SK-N-SH treated with all-trans-retinoic acid at 6 μM for 48 hours (cell line): ENCODE measurements at regions not wholly inside any gene's neighbourhood (a gene's known extent, or its start where the extent isn't known, plus 50 kb on each side); places are given as distances from the start of the nearest gene placed in this dataset.

ENCODE experiments used
- ATAC-seq: fragments of 200-7000 bp; cut with Tn5 transposase; 3 replicates; pipeline ENCODE4 v1.9.1; 2020; ENCODE audit warnings: mild to moderate bottlenecking, moderate library complexity
- ARNTL ChIP-seq: fragments of 450-650 bp; formaldehyde crosslinking; IDR thresholded peaks from 2 replicates; pipeline ENCODE4 v1.5.0; 2020; ENCODE audit warnings: low read depth, mild to moderate bottlenecking, moderate library complexity, borderline replicate concordance
- CSDC2 ChIP-seq: fragments of 250-450 bp; sonication (Bioruptor Pico); IDR thresholded peaks from 2 replicates; pipeline ENCODE4 v1.5.0; 2020; ENCODE audit warnings: mild to moderate bottlenecking, moderate library complexity
- ESRRG ChIP-seq: fragments of 250-450 bp; sonication (Bioruptor Pico); IDR thresholded peaks from 2 replicates; pipeline ENCODE4 v1.6.1; 2021; ENCODE audit warnings: mild to moderate bottlenecking
- GLIS3 ChIP-seq: fragments of 250-450 bp; sonication (Bioruptor Pico); IDR thresholded peaks from 2 replicates; pipeline ENCODE4 v1.5.0; 2020; ENCODE audit warnings: mild to moderate bottlenecking, moderate library complexity
- ISL1 ChIP-seq: fragments of 250-450 bp; sonication (Bioruptor Pico); IDR thresholded peaks from 2 replicates; pipeline ENCODE4 v2.1.2; 2022; ENCODE audit warnings: mild to moderate bottlenecking, moderate library complexity
- OSR1 ChIP-seq: fragments of 250-450 bp; sonication (Bioruptor Pico); IDR thresholded peaks from 2 replicates; pipeline ENCODE4 v1.8.0; 2022; ENCODE audit warnings: moderate library complexity, mild to moderate bottlenecking, inconsistent platforms
- PPARA ChIP-seq: fragments of 250-450 bp; sonication (Bioruptor Pico); IDR thresholded peaks from 2 replicates; pipeline ENCODE4 v1.5.0; 2020; ENCODE audit warnings: mild to moderate bottlenecking, borderline replicate concordance
- RARB ChIP-seq: fragments of 250-450 bp; sonication (Bioruptor Pico); IDR thresholded peaks from 2 replicates; pipeline ENCODE4 v1.8.0; 2021; ENCODE audit warnings: mild to moderate bottlenecking, moderate library complexity
- SNAI2 ChIP-seq: fragments of 250-450 bp; sonication (Bioruptor Pico); IDR thresholded peaks from 2 replicates; pipeline ENCODE4 v1.5.0; 2020; ENCODE audit warnings: mild to moderate bottlenecking, moderate library complexity
- TCF4 ChIP-seq: fragments of 250-450 bp; sonication (Bioruptor Pico); IDR thresholded peaks from 2 replicates; pipeline ENCODE4 v1.8.0; 2021; ENCODE audit warnings: mild to moderate bottlenecking, moderate library complexity, borderline replicate concordance
- TOX ChIP-seq: fragments of 250-450 bp; sonication (Bioruptor Pico); IDR thresholded peaks from 2 replicates; pipeline ENCODE4 v1.8.0; 2021; ENCODE audit warnings: mild to moderate bottlenecking, moderate library complexity, borderline replicate concordance
- ZC3H10 ChIP-seq: fragments of 250-450 bp; sonication (Bioruptor Pico); IDR thresholded peaks from 2 replicates; pipeline ENCODE4 v1.5.1; 2021; ENCODE audit warnings: mild to moderate bottlenecking, moderate library complexity
- ZFP3 ChIP-seq: fragments of 250-450 bp; sonication (Bioruptor Pico); IDR thresholded peaks from 2 replicates; pipeline ENCODE4 v1.5.0; 2020; ENCODE audit warnings: mild to moderate bottlenecking, moderate library complexity
- ZFP30 ChIP-seq: fragments of 450-650 bp; formaldehyde crosslinking; IDR thresholded peaks from 2 replicates; pipeline ENCODE4 v1.5.0; 2022; ENCODE audit warnings: mild to moderate bottlenecking, moderate library complexity
- ZNF565 ChIP-seq: fragments of 450-650 bp; formaldehyde crosslinking; conservative IDR thresholded peaks from 2 replicates; pipeline ENCODE4 v1.5.0; 2020; ENCODE audit warnings: low read depth, mild to moderate bottlenecking, moderate library complexity
- ZNF70 ChIP-seq: fragments of 450-650 bp; formaldehyde crosslinking; IDR thresholded peaks from 2 replicates; pipeline ENCODE4 v1.5.0; 2020; ENCODE audit warnings: mild to moderate bottlenecking, moderate library complexity
- ZNF8 ChIP-seq: fragments of 450-650 bp; formaldehyde crosslinking; IDR thresholded peaks from 2 replicates; pipeline ENCODE4 v1.5.0; 2020; ENCODE audit warnings: mild to moderate bottlenecking, moderate library complexity
- TF ChIP-seq, protein P1 (sequence below): fragments of 250-450 bp; sonication (Bioruptor Pico); IDR thresholded peaks from 2 replicates; pipeline ENCODE4 v1.5.1; 2021; ENCODE audit warnings: mild to moderate bottlenecking, moderate library complexity
- TF ChIP-seq, protein P2 (sequence below): fragments of 250-450 bp; sonication (Bioruptor Pico); IDR thresholded peaks from 2 replicates; pipeline ENCODE4 v1.8.0; 2021; ENCODE audit warnings: low read depth, mild to moderate bottlenecking, moderate library complexity, borderline replicate concordance
- TF ChIP-seq, protein P3 (sequence below): fragments of 250-450 bp; sonication (Bioruptor Pico); IDR thresholded peaks from 2 replicates; pipeline ENCODE4 v1.5.1; 2020; ENCODE audit warnings: low read depth, mild to moderate bottlenecking, moderate library complexity
- TF ChIP-seq, protein P4 (sequence below): fragments of 250-450 bp; sonication (Bioruptor Pico); IDR thresholded peaks from 2 replicates; pipeline ENCODE4 v1.8.0; 2020; ENCODE audit warnings: mild to moderate bottlenecking, moderate library complexity, borderline replicate concordance

DNA sequence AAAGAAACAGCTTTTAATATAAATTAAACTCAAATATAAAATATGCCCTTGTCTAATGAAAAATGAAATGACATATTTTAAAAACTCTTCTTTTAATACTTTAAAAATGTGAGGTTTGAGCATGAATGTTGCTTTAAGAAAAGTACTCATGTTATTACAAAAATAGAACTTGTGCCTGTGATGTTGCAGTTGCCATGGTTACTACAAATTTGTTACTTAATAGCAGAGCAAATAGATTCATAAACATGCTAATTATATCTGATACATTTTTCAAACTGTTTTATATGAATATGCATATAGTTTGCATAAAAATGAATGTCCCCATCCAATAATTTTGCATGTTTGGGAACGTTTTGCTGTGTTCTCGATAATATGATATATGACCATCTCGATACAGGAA, 152.3 kb upstream of the DPYD start:
- no peak for ATAC-seq
- TF ChIP-seq GLIS3 (CRISPR knock-in tag) (no peak), ZNF8 (CRISPR knock-in tag) (no peak), ISL1 (no peak), PPARA (no peak), TOX (no peak), ESRRG (no peak), TCF4 (no peak), SNAI2 (CRISPR knock-in tag) (no peak), OSR1 (no peak), ZFP30 (CRISPR knock-in tag) (no peak), RARB (CRISPR knock-in tag) (no peak)
- TF ChIP-seq, protein P1, sequence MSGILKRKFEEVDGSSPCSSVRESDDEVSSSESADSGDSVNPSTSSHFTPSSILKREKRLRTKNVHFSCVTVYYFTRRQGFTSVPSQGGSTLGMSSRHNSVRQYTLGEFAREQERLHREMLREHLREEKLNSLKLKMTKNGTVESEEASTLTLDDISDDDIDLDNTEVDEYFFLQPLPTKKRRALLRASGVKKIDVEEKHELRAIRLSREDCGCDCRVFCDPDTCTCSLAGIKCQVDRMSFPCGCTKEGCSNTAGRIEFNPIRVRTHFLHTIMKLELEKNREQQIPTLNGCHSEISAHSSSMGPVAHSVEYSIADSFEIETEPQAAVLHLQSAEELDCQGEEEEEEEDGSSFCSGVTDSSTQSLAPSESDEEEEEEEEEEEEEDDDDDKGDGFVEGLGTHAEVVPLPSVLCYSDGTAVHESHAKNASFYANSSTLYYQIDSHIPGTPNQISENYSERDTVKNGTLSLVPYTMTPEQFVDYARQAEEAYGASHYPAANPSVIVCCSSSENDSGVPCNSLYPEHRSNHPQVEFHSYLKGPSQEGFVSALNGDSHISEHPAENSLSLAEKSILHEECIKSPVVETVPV (CRISPR knock-in tag): no peak
- TF ChIP-seq, protein P2, sequence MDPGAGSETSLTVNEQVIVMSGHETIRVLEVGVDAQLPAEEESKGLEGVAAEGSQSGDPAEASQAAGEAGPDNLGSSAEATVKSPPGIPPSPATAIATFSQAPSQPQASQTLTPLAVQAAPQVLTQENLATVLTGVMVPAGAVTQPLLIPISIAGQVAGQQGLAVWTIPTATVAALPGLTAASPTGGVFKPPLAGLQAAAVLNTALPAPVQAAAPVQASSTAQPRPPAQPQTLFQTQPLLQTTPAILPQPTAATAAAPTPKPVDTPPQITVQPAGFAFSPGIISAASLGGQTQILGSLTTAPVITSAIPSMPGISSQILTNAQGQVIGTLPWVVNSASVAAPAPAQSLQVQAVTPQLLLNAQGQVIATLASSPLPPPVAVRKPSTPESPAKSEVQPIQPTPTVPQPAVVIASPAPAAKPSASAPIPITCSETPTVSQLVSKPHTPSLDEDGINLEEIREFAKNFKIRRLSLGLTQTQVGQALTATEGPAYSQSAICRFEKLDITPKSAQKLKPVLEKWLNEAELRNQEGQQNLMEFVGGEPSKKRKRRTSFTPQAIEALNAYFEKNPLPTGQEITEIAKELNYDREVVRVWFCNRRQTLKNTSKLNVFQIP (CRISPR knock-in tag): no peak
- TF ChIP-seq, protein P3, sequence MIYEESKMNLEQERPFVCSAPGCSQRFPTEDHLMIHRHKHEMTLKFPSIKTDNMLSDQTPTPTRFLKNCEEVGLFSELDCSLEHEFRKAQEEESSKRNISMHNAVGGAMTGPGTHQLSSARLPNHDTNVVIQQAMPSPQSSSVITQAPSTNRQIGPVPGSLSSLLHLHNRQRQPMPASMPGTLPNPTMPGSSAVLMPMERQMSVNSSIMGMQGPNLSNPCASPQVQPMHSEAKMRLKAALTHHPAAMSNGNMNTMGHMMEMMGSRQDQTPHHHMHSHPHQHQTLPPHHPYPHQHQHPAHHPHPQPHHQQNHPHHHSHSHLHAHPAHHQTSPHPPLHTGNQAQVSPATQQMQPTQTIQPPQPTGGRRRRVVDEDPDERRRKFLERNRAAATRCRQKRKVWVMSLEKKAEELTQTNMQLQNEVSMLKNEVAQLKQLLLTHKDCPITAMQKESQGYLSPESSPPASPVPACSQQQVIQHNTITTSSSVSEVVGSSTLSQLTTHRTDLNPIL (CRISPR knock-in tag): no peak
- TF ChIP-seq, protein P4, sequence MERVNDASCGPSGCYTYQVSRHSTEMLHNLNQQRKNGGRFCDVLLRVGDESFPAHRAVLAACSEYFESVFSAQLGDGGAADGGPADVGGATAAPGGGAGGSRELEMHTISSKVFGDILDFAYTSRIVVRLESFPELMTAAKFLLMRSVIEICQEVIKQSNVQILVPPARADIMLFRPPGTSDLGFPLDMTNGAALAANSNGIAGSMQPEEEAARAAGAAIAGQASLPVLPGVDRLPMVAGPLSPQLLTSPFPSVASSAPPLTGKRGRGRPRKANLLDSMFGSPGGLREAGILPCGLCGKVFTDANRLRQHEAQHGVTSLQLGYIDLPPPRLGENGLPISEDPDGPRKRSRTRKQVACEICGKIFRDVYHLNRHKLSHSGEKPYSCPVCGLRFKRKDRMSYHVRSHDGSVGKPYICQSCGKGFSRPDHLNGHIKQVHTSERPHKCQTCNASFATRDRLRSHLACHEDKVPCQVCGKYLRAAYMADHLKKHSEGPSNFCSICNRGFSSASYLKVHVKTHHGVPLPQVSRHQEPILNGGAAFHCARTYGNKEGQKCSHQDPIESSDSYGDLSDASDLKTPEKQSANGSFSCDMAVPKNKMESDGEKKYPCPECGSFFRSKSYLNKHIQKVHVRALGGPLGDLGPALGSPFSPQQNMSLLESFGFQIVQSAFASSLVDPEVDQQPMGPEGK: no peak

DNA sequence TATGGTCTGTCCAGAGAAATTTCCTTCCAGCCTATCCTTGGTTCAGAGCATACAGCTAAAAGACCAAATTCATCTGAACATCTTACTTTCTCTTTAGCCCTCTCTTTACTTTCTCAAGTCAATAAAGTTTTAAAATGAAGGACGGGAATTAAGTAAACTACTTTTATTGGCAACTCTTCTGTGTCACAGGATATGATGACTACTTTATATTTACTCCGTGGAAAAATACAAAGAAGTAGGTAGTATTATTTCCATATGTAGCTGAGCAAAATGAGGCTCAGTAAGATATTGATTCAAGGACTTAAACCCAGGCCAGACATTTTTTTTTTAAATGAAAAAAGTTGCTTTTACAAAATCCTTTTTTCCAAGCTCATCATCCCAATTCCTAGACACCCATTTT, 151.2 kb upstream of the DPYD start:
- no peak for TF ChIP-seq ZC3H10 (CRISPR knock-in tag)
- no peak for TF ChIP-seq GLIS3 (CRISPR knock-in tag)
- TF ChIP-seq TOX: no peak
- no peak for TF ChIP-seq ZFP3 (CRISPR knock-in tag)
- TF ChIP-seq ESRRG: no peak
- TF ChIP-seq, protein P1 (CRISPR knock-in tag): no peak
- no peak for TF ChIP-seq ARNTL (CRISPR knock-in tag)
- TF ChIP-seq, protein P3 (CRISPR knock-in tag): no peak
- TF ChIP-seq ZNF565 (CRISPR knock-in tag): no peak
- no peak for TF ChIP-seq ZNF70 (CRISPR knock-in tag)
- TF ChIP-seq ZNF8 (CRISPR knock-in tag): no peak
- no peak for TF ChIP-seq RARB (CRISPR knock-in tag)
- no peak for TF ChIP-seq TCF4
- TF ChIP-seq SNAI2 (CRISPR knock-in tag): no peak
- TF ChIP-seq, protein P4: no peak
- no peak for TF ChIP-seq PPARA
- no peak for TF ChIP-seq OSR1
- TF ChIP-seq CSDC2 (CRISPR knock-in tag): no peak
- no peak for ATAC-seq
